H9 (cell line): ENCODE measurements at regions not wholly inside any gene's neighbourhood (a gene's known extent, or its start where the extent isn't known, plus 50 kb on each side); places are given as distances from the start of the nearest gene placed in this dataset.

Experiments used
- DNase-seq: peaks from one replicate; pipeline ENCODE4 v3.0.0-alpha.2; 2017
- H2AFZ ChIP-seq: one replicate; pipeline ENCODE4 v1.6.1; 2013; ENCODE audit warnings: mild to moderate bottlenecking, low read length, control low read depth, moderate library complexity
- H2AK5ac ChIP-seq: 2 replicates; pipeline ENCODE4 v1.6.1; 2013; ENCODE audit warnings: low read length, control low read depth, mixed read lengths; ENCODE audit not compliant: insufficient read length
- H2BK120ac ChIP-seq: one replicate; pipeline ENCODE4 v1.6.1; 2013; ENCODE audit warnings: low read depth, mild to moderate bottlenecking, low read length, control low read depth, inconsistent platforms; ENCODE audit not compliant: poor library complexity, severe bottlenecking
- H2BK12ac ChIP-seq: 2 replicates; pipeline ENCODE4 v1.6.1; 2013; ENCODE audit warnings: low read length, control low read depth, mixed read lengths, low read depth; ENCODE audit not compliant: insufficient read length
- H2BK15ac ChIP-seq: 2 replicates; pipeline ENCODE4 v1.6.1; 2013; ENCODE audit warnings: low read depth, low read length, control low read depth
- H2BK20ac ChIP-seq: one replicate; pipeline ENCODE4 v1.6.1; 2013; ENCODE audit warnings: low read depth, mild to moderate bottlenecking, low read length, control low read depth, inconsistent platforms; ENCODE audit not compliant: poor library complexity, severe bottlenecking
- H2BK5ac ChIP-seq: 2 replicates; pipeline ENCODE4 v1.6.1; 2013; ENCODE audit warnings: low read length, control low read depth, mixed read lengths; ENCODE audit not compliant: insufficient read length
- H3K14ac ChIP-seq: 2 replicates; pipeline ENCODE4 v1.6.1; 2013; ENCODE audit warnings: low read length, control low read depth; ENCODE audit not compliant: insufficient read depth
- H3K18ac ChIP-seq: 2 replicates; pipeline ENCODE4 v1.6.1; 2013; ENCODE audit warnings: low read depth, mild to moderate bottlenecking, mixed read lengths, low read length, control low read depth; ENCODE audit not compliant: insufficient read length
- H3K23ac ChIP-seq: 2 replicates; pipeline ENCODE4 v1.6.1; 2013; ENCODE audit warnings: low read length, control low read depth, mixed read lengths, low read depth; ENCODE audit not compliant: insufficient read length
- H3K23me2 ChIP-seq: 2 replicates; pipeline ENCODE4 v1.6.1; 2013; ENCODE audit warnings: low read depth, mild to moderate bottlenecking, mixed read lengths, low read length, control low read depth; ENCODE audit not compliant: insufficient read length, poor library complexity, severe bottlenecking
- H3K27ac ChIP-seq: 2 replicates; pipeline ENCODE4 v1.5.1; 2013; ENCODE audit warnings: low read length, control low read depth, mixed read lengths, low read depth; ENCODE audit not compliant: insufficient read length
- H3K27me3 ChIP-seq: 2 replicates; pipeline ENCODE4 v1.6.1; 2013; ENCODE audit warnings: low read length, control low read depth, inconsistent platforms; ENCODE audit not compliant: insufficient read depth
- H3K4ac ChIP-seq: 2 replicates; pipeline ENCODE4 v1.6.1; 2013; ENCODE audit warnings: low read depth, mild to moderate bottlenecking, control low read depth, inconsistent platforms, low read length, moderate library complexity
- H3K4me1 ChIP-seq: 2 replicates; pipeline ENCODE4 v1.6.1; 2013; ENCODE audit warnings: low read length, control low read depth, inconsistent platforms; ENCODE audit not compliant: insufficient read depth
- H3K4me2 ChIP-seq: 2 replicates; pipeline ENCODE4 v1.6.1; 2013; ENCODE audit warnings: low read length, control low read depth, mixed read lengths; ENCODE audit not compliant: insufficient read length, insufficient read depth
- H3K56ac ChIP-seq: 2 replicates; pipeline ENCODE4 v1.6.1; 2013; ENCODE audit warnings: low read depth, mild to moderate bottlenecking, mixed read lengths, low read length, control low read depth; ENCODE audit not compliant: insufficient read length
- H3K79me1 ChIP-seq: 2 replicates; pipeline ENCODE4 v1.6.1; 2013; ENCODE audit warnings: low read depth, mild to moderate bottlenecking, moderate library complexity, low read length, control low read depth, inconsistent platforms; ENCODE audit not compliant: insufficient read depth, poor library complexity, severe bottlenecking
- H3K79me2 ChIP-seq: 2 replicates; pipeline ENCODE4 v1.6.1; 2013; ENCODE audit warnings: low read length, control low read depth, inconsistent platforms; ENCODE audit not compliant: insufficient read depth
- H3K9ac ChIP-seq: 2 replicates; pipeline ENCODE4 v1.6.1; 2013; ENCODE audit warnings: low read length, control low read depth, mixed read lengths; ENCODE audit not compliant: insufficient read length; ENCODE audit errors: extremely low read depth
- H3K9me3 ChIP-seq: one replicate; pipeline ENCODE4 v1.6.1; 2013; ENCODE audit warnings: low read depth, low read length, inconsistent platforms; ENCODE audit not compliant: control insufficient read depth
- H3T11ph ChIP-seq: one replicate; pipeline ENCODE4 v1.6.1; 2013; ENCODE audit warnings: mild to moderate bottlenecking, low read length, control low read depth, inconsistent platforms
- H4K20me1 ChIP-seq: one replicate; pipeline ENCODE4 v1.6.1; 2013; ENCODE audit not compliant: control insufficient read depth, insufficient read length, insufficient read depth
- H4K5ac ChIP-seq: 2 replicates; pipeline ENCODE4 v1.6.1; 2013; ENCODE audit warnings: low read depth, mild to moderate bottlenecking, mixed read lengths, low read length, control low read depth; ENCODE audit not compliant: insufficient read length
- H4K8ac ChIP-seq: replicated peaks from 2 replicates; pipeline ENCODE4 v1.6.1; 2013; ENCODE audit warnings: low read length, control low read depth, mixed read lengths, low read depth; ENCODE audit not compliant: insufficient read length
- H4K91ac ChIP-seq: 2 replicates; pipeline ENCODE4 v1.6.1; 2013; ENCODE audit warnings: low read depth, mild to moderate bottlenecking, moderate library complexity, mixed read lengths, low read length, control low read depth; ENCODE audit not compliant: insufficient read length
- H3K27ac Mint-ChIP-seq, 3 experiments: 2 replicates in 2 of 3; 3 replicates in 1 of 3; pipeline ENCODE4 v1.8.0; 2020 to 2021; ENCODE audit warnings: mixed read lengths in 3 of 3, mild to moderate bottlenecking in 1 of 3, moderate library complexity in 1 of 3
- H3K27me3 Mint-ChIP-seq: 2 replicates; pipeline ENCODE4 v1.8.0; 2021; ENCODE audit warnings: low read depth, mild to moderate bottlenecking, moderate library complexity, mixed read lengths
- H3K36me3 Mint-ChIP-seq, 3 experiments: 2 replicates in 2 of 3; 3 replicates in 1 of 3; pipeline ENCODE4 v1.8.0; 2020 to 2021; ENCODE audit warnings: low read depth in 3 of 3, mixed read lengths in 3 of 3; ENCODE audit not compliant: insufficient read depth in 1 of 3
- H3K4me1 Mint-ChIP-seq, 2 experiments: 2 replicates each; pipeline ENCODE4 v1.8.0; 2020; ENCODE audit warnings: mixed read lengths in 2 of 2
- H3K4me3 Mint-ChIP-seq, 2 experiments: 2 replicates in 1 of 2; 3 replicates in 1 of 2; pipeline ENCODE4 v1.8.0; 2020 to 2021; ENCODE audit warnings: mild to moderate bottlenecking in 2 of 2, mixed read lengths in 2 of 2, moderate library complexity in 1 of 2
- H3K9me3 Mint-ChIP-seq, 2 experiments: 2 replicates in 1 of 2; 3 replicates in 1 of 2; pipeline ENCODE4 v1.8.0; 2020; ENCODE audit warnings: mild to moderate bottlenecking in 2 of 2, mixed read lengths in 2 of 2, moderate library complexity in 1 of 2
- WGBS: extraction: QIAGEN DNeasy Blood & Tissue Kit; methylation state at CpG from one replicate; pipeline ENCODE4 v1.1.7; 2013; ENCODE audit warnings: missing lambda C conversion rate, low lambda C conversion rate, mixed read lengths; ENCODE audit not compliant: insufficient read length; ENCODE audit errors: extremely low coverage; 5-methylcytosine and 5-hydroxymethylcytosine counted together
- TF ChIP-seq, protein P1 (sequence below): fragments of 200-600 bp; sonication (generic); conservative IDR thresholded peaks from 3 replicates; pipeline ENCODE4 v1.8.0; 2021; ENCODE audit warnings: antibody characterized with exemption, mild to moderate bottlenecking

DNA sequence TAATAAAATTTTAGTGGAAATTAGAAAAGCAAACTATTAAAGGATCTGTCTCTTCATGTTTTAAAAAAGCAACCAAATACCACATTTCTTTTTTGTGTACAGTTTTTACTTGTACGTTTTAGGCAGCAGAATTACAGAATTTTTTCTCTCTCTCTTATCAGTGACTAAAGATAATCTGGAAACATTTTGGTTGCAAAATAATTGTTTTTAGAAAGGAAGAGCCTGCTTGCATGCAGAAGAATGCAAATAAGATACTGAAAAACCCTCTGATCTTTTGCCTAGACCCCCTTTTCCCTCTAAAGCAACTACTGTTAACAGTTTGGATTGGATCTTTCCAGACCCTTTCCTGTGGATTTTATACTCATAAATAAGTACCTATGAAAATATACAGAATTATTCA lies 75.9 kb upstream of the SGCD start:
- no peak overlapping the region for H2BK15ac ChIP-seq
- H2AFZ ChIP-seq, result no peak overlapping the region
- TF ChIP-seq, protein P1, sequence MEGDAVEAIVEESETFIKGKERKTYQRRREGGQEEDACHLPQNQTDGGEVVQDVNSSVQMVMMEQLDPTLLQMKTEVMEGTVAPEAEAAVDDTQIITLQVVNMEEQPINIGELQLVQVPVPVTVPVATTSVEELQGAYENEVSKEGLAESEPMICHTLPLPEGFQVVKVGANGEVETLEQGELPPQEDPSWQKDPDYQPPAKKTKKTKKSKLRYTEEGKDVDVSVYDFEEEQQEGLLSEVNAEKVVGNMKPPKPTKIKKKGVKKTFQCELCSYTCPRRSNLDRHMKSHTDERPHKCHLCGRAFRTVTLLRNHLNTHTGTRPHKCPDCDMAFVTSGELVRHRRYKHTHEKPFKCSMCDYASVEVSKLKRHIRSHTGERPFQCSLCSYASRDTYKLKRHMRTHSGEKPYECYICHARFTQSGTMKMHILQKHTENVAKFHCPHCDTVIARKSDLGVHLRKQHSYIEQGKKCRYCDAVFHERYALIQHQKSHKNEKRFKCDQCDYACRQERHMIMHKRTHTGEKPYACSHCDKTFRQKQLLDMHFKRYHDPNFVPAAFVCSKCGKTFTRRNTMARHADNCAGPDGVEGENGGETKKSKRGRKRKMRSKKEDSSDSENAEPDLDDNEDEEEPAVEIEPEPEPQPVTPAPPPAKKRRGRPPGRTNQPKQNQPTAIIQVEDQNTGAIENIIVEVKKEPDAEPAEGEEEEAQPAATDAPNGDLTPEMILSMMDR, result no peak
- H3K23ac ChIP-seq, result no peak overlapping the region
- no peak overlapping the region for H3T11ph ChIP-seq
- no peaks in the 10 kb centered on the region for H3K79me1 ChIP-seq
- H2AK5ac ChIP-seq, result no peak overlapping the region
- Mint-ChIP-seq H3K36me3 (no peaks in the 10 kb centered on the region), H3K27ac (no peak overlapping the region), H3K4me1 (no peaks in the 10 kb centered on the region), H3K4me3 (no peak overlapping the region), H3K9me3 (no peaks in the 10 kb centered on the region; a peak in 1 of 5 replicates), H3K27me3 (no peaks in the 10 kb centered on the region)
- no peak overlapping the region for H3K4me2 ChIP-seq
- H3K4ac ChIP-seq, result no peak overlapping the region
- H2BK20ac ChIP-seq, result no peak overlapping the region
- H4K5ac ChIP-seq, result no peak overlapping the region
- no peak overlapping the region for H3K18ac ChIP-seq
- no peaks in the 10 kb centered on the region for H3K4me1 ChIP-seq
- no CpG with 5 or more reads among the region's 1 CpG for WGBS
- H3K9ac ChIP-seq, result no peak overlapping the region
- H4K20me1 ChIP-seq, result no peaks in the 10 kb centered on the region
- no peak overlapping the region for H3K14ac ChIP-seq
- H2BK120ac ChIP-seq, result no peak overlapping the region
- H2BK5ac ChIP-seq, result no peak overlapping the region
- H3K79me2 ChIP-seq, result no peaks in the 10 kb centered on the region
- DNase-seq, result no peak
- H3K23me2 ChIP-seq, result no peaks in the 10 kb centered on the region
- H3K27me3 ChIP-seq, result no peaks in the 10 kb centered on the region
- H4K91ac ChIP-seq, result no peak overlapping the region
- no peak overlapping the region for H3K27ac ChIP-seq
- no peaks in the 10 kb centered on the region for H3K9me3 ChIP-seq
- H2BK12ac ChIP-seq, result no peak overlapping the region
- no peak overlapping the region for H3K56ac ChIP-seq
- no peak overlapping the region for H4K8ac ChIP-seq
